Stimulated activated CD4-positive, alpha-beta T cell treated with anti-CD3 and anti-CD28 coated beads, Interleukin-12 subunit alpha, Interleukin-12 subunit beta, amount 100 ng/mL, for 48 hours (primary cell): ENCODE measurements at regions not wholly inside any gene's neighbourhood (a gene's known extent, or its start where the extent isn't known, plus 50 kb on each side); places are given as distances from the start of the nearest gene placed in this dataset.

ENCODE experiments used
- DNase-seq, 3 donors: peaks; one replicate each; pipeline ENCODE4 v3.0.0-alpha.2; 2020; ENCODE audit warnings: low read depth in 2 of 3, low spot score in 1 of 3

DNA sequence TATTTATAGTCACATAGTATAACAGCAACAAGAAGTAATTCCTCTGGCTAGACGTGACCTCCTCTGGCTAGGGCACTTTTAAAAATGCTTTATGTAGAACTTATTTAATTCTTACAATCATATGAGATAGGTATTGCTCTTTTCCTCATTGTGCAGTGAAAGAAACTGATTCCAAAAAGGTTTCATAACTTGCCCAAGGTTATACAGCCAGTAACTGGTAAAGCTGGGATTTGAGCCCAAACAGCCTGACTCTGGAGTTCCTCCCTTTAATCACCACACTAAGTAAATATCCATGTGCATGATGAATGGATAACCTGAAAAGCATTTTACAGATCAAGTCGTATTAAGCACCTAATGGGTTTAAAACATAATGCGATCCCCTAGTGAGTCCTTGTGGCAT, 214.6 kb downstream of the PRL start:
- no peak for DNase-seq

DNA sequence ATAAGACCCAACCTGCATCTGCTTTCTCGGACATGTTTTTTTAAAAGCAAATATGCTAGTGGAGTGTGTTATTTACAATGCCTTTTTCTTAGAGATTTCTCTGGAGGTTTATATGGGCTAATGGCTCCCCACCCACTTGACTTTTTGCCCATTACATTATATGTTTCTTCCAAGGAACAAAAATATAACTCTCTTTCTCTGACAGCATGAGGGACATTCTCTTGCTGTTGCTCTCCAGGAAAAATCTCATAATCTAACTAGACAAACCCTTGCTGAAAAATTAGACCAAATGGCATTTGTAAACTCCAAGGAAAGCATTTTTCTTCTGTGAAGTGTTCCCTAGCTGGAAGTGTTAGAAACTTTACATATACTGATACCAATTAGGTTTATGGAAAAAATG, 213.7 kb downstream of the PRL start:
- no peak for DNase-seq

DNA sequence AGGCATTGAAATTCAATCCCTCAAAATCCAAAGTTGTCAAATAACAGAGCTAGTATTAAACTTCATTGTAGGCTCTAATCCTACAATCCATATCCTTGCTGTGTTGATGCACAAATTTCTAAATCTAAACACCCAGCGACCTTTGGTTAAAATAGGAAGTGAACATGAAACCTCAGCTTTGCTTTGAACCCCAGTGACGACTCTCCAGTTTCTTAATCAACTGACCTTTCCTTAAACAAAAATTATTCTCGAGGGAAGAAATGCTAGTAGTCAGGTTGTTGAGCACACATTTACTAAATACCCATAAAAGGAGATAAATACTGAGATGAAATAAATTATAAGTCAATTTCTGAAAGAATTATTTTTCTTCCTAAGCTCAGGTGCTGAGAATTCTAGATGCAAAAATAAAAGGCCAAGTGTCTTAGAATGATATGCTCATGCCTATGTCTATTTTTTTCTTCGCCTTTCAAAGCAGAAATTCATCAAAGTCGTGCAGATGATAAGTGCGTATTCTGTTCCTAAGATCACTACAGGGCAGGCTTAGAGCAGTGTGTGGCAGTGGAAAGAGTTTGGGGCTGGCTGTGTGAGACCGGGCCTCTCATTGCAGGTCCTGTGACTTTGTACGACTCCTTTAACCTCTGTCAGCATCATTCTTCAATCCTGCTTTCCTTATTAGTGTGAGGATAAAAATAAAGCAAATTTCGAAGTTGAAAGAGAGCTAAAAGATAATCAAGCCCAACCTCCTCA, 208.7 kb downstream of the PRL start:
- no peak for DNase-seq

DNA sequence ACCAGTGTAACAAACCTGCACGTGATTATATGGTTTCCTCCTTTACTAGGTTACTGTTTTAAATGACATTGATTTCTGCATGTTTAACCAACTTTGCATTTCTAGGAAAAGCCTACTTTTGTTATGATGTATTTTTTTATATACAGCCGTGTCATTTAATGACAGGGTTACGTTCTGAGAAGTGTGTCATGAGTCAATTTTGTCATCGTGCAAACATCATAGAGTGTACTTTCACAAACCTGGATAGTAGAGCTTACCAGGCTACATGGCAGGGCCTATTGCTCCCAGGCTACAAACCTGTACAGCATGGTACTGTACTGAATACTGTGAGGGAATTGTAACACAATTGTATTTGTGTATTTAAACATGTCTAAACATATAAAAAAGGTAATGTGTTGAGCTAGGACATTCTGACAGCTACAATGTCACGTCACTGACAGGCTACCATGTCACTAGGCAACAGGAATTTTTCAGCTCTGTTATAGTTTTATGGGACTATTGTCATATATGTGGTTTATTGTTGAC, 205.3 kb downstream of the PRL start:
- DNase-seq, result no peak

DNA sequence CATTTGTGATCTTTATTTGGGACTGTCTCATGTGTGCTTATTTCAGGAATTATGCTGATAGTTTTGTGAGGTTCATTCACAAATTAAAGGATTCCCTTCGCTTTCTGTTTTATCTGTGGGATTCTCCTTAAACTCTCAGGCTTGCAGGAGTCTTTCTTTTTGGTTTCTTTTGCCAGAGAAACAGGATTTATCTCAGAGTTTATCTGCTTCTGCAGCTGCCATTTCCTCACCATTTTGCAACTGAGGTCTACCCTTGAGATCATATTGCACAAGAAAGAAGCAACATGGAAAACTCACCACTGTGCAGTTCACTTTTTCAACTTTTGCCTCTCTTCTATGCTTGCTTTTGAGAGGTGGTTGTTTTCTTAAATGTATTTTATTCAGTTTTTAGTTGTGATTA, 201.0 kb downstream of the PRL start:
- DNase-seq, result no peak

DNA sequence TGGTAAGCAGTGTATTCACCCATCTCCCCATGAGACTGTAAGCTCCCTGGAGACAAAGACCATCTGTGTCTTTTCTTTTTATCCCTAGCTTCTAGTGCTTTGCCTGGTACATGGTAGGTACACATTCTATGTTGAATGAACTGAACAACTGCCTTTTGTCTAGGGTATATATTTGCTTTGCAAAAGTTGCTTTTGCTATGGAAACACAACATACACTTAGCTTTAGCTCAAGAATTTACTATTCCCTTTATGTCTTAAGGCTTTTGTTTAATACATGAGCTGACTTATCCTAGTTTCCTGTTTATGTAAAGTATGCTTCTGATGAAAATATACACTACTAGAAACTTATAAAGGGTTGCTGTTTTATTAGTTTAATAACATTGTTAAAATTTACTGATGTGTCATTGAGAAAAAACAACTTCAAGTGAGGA, 198.2 kb downstream of the PRL start:
- DNase-seq, result no peak

DNA sequence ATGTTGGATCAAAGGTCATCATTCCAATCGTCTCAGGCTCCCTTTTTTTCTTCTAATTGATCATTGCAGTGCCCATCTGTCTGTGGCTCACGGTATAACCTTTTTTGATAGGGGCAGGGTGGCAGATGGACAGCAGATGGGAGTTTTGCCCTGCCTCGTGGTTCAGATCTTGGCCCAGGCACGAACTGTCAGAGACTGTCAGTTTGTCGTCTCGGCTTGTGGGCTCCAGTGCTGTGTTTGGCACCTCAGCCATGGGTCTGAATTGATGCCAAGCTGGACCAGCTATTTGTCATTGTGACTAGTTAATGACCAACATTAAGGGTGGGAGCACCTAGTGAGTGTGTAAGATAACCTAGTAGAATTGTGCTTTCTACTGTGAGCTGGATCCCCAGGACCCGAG, 197.6 kb downstream of the PRL start:
- no peak for DNase-seq

DNA sequence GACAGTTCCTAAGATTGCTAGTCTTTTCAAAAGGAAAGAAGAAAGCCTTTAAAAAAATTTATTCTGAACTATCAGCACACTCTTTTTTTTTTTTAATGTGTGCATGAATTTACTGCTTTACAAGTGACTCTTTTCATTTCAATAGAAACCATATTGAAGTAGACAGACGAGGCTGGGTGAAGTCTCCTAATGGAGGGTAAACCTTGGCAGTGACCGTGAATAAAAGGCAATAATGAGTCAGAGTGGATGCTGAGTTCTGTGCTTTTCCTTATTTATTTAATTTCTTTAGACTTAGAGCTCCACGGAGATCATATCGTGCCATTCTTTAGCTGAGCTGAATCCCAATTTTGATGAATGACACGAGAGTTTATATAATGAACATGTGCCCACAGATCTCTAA, 196.9 kb downstream of the PRL start:
- DNase-seq, result no peak

DNA sequence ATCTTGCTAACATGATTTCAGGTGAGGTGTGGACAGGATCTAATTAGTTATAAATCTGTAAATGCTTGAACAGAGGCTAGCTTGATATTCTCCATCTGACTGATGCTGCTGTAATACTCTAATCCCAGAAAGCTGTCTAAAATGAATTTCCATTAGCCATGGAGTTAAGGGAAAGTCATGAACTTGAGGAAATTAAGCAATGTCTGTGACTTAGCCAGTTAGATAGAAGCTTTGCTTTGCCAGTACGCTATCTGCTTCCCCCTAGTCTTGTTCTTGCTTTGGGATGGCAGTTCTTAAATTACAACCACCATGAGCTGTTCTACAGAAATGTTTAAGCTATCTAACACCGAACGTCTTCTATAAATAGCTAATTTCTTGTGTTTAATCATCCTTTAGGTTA, 195.7 kb downstream of the PRL start:
- no peak for DNase-seq

DNA sequence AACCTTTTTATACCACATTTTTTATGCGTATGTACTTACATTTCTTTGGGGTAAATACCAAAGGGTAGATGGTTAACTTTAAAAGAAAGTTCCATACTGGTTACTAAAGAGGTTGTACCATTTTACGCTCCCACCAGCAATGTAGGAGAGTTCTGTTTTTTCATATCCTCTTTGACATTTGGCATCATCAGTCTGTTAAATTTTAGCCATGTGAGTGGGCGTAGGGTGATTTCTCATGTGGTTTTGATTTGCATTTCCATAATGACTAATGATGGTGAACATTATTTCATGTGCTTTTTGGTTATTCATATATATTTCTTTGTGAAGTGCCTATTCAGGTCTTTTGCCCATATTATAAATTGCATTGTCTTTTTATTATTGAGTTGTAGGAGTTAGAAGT, 194.2 kb downstream of the PRL start:
- peak in 1 of 3 donors; percentile 17 for DNase-seq

DNA sequence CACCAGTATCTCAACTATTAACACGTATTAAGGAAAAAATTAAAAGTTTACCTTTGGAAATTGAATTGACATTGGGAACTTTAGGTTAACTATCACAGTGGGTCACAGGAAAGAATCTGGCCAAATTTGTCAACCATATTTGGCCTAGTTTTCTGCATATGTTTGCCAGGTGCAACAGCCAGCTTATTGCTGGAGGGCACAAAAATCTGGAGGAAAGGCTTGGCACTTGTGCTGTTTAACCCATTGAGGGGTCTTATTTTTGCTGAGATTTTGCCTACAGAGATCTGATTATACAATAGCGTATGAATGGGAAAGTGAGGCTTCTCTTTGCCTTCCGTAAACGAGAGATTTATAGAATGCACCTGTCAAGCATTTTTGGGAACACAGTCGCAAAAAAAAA, 190.4 kb downstream of the PRL start:
- DNase-seq, result no peak

DNA sequence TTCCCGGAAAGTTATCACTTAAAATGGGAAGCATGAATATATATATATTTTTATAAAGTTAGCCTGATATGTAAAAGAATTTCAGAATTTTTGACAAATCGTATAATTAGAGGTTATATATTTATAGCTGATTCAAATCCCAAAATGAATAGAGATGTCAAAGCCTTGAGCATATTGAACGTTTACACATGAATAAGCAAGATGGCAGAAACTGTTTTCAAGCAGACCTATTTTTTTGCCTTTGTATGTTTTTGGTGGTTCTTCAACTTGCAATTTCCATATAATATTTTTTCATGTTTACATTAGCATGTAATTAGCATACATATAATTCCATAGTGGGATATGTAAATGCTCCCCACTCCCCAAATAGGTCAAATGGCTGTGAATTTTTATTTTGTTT, 189.9 kb downstream of the PRL start:
- DNase-seq, result no peak

DNA sequence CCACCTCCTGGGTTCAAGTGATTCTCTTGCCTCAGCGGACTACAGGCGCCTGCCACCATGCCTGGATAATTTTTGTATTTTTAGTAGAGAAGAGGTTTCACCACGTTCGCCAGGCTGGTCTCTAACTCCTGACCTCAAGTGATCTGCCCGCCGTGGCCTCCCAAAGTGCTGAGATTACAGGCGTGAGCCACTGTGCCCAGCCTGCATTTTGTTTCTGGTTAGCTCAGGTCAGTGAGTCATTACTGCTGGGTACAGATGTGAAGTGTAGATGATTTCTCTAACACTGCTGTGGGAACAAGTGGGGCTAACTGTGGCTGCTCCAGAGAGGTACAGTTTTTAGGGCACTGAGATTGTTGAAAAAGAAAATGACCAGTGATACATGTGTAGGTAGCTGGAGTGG, 188.6 kb downstream of the PRL start:
- DNase-seq, result no peak

DNA sequence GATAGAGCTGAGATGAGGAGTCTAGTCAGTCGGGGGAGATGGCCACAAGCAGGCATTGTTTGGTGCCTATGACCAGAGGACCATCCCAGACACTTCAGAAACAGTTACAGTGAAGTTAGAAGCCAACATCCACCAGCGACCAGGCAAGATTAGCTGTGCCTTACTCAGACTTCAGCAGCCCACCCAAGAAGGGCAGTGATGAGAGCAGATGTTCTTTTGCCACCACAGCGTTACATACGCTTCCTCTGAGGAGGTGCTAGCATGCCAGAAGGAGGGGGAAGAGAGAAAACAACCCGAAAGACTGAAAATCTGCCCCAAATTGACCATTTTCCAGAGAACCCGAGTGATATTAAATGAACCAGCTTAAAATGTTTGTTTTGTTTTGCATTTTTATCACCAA, 186.8 kb downstream of the PRL start:
- no peak for DNase-seq

DNA sequence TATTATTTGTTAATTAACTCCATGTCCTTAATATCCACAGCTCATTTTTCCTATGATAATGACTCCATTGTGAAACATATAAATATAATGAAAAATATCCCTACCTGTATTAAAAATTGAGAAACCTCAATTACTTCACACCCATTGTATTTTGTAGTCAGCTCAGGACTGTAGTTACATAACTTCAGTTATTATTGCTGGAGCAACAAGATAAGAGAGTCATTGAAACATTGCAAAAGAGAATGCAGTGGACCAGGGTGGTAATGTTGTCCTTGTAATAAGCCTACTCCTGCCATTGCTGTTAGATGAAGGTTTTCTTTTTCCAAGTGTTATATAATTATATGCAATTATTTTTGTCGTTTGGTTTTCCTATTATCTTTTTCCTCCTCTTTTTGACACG, 184.4 kb downstream of the PRL start:
- DNase-seq, result no peak

DNA sequence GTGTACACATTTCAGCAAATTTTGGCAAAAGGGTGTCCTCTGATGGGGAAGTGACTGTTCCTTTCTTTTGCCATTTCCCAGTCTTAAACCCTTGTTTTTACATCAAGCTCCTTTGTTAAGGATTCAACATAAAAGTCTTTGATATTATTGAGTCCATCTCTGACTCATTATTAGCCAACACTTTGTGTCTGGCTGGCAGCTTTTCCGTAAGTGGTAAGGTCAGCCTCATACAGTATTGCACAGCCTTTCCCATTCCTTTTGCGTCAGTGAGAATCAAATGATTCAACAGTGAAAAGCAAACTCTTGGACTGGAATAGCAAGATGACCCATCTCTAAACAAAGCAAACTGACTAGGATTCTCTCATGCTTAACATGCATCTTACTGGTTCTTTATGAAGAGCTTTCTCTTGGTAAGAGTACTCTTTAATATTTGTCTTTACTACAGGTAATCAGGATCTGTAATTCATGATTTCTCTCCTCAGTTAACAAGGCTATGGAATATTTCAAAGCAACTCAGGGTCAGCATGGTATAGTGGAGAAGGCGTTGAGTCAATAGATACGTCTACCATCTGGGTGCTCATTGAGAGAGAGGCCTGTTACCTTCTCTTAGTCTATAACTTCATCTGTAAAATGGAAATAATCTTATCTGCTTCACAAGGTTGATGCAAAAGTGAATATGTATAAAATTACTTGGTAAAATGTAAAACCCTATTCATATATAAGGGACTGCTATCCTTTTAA, 183.6 kb downstream of the PRL start:
- no peak for DNase-seq

DNA sequence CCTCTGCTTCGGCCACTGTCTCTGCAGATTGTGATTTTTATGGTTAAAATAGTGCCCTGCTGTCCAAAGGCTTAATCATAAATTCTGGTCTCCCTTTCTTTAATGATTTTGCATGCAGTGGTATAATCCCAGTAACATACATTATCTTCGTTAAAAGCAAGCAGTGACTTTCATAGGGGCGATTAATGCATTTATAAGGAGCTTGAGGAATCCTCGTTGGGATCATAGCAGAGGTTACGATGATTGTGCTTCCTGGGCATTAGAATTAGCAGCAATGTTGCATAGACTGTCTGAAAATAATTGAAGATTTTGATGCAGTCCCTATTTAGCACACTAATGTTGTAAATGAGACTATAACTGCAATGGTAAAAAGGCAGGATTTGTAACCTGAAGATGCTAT, 181.3 kb downstream of the PRL start:
- no peak for DNase-seq

DNA sequence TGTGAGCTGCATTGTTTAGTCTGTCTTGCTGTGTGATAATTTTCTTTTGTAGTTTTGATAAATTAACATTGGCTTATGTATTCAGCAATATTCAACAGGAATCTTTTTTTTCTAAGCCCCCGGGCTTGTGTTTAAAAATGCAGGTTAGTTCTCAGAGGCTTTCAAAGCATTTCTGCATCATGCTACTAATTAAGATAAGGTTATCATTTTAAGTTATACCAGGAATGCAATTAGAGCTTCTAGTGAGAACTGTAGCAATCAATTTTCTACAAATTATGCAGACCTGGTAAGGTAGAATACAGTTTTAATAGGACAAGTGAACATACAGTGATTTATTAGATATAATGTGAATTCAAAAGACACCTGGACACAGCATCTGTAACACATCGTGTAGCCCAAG, 179.2 kb downstream of the PRL start:
- no peak for DNase-seq

DNA sequence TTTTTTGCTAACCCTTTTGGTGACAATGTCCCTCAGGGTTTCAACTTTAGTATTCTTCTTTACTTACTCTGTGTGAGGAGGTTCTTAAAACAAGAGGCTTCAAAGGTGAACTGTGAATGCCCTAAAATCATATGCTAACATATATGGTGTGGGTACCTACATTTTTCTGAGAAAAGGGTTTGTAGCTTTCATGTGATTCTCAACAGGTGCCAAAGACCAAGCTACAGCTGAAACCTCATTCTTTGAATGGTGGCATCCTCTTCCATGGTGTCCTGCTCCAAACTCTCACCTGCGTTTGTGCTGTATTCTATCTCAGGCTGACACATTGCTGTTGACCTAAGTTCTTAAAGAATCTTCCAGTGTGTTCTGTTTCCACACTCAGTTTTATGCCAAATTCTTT, 177.3 kb downstream of the PRL start:
- no peak for DNase-seq

DNA sequence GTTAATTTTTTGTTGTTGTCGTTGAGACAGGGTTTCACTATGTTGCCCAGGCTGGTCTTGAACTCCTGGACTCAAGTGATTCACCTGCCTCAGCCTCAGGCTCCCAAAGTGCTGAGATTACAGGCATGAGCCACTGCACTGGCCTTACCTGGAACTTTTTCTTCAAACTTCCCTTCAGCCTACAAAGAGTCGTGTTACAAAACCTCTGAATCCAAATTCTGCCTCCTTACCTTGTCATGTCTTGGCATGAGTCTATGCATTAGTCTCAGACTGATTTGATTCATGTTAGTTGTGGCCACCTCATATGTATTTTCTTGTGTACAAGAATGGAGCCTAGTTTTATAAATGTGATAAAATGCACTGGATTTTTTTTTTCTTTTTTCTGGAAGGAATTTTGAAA, 172.1 kb downstream of the PRL start:
- DNase-seq, result no peak

DNA sequence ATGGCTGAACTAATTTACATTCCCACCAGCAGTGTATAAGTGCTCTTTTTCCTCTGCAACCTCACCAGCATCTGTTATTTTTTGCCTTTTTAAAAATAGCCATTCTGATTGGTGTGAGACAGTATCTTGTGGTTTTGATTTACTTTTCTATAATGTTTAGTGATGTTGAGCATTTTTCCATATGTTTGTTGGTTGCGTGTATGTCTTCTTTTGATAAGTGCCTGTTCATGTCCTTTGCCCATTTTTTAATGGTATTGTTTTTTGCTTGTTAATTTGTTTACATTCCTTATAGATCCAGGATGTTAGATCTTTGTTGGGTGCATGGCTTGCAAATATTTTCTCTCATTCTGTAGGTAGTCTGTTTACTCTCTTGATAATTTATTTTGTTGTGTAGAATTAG, 169.9 kb downstream of the PRL start:
- DNase-seq, result no peak

DNA sequence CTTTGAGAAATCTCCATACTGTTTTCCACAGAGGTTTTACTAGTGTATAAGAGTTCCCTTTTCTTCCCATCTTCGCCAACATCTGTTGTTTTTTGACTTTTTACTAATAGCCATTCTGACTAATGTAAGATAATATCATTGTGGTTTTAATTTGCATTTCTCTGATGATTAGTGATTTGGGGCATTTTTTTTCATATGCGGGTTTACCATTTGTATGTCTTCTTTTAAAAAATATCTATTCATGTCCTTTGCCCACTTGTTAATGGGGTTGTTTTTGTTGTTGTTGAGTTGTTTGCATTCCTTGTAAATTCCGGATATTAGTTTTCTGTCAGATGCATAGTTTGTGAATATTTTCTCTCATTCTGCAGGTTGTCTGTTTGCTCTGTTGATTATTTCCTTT, 167.1 kb downstream of the PRL start:
- no peak for DNase-seq

DNA sequence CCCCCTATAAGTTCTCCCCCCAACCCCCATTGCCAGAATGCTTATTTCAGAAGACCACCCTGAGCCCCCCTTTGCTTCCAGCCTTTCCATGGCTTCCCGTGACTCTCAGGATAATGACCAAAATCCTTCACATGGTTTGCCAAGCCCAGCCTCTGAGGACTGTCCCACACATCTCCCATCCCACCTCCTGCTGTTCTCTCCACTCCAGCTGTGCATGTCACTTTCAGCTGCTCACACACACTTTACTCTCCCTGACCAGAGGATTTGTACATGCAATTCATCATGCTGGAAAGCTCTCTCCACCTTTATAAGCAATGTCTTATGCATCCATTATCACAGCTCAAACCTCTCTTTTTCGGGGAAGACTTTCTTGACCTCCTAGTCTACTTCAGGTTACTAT, 164.2 kb downstream of the PRL start:
- no peak for DNase-seq
